DMS153 treated with DMSO at 0.1 percent for 48 hours (cell line): ENCODE measurements at regions not wholly inside any gene's neighbourhood (a gene's known extent, or its start where the extent isn't known, plus 50 kb on each side); places are given as distances from the start of the nearest gene placed in this dataset.
"Not testable (repeated sequence)": the region's sequence is repeated elsewhere in the genome, so short reads cannot be mapped to it uniquely, and the experiment has no call there.

Experiments used
- DNase-seq: peaks from one replicate; lab custom pipeline; 2025; ENCODE audit not compliant: unreplicated experiment; lab: John Stamatoyannopoulos, UW

GRCh38 chr4:187103351-187103750, 379.7 kb upstream of the FAT1 start:
- peak; percentile 90 for DNase-seq

DNA sequence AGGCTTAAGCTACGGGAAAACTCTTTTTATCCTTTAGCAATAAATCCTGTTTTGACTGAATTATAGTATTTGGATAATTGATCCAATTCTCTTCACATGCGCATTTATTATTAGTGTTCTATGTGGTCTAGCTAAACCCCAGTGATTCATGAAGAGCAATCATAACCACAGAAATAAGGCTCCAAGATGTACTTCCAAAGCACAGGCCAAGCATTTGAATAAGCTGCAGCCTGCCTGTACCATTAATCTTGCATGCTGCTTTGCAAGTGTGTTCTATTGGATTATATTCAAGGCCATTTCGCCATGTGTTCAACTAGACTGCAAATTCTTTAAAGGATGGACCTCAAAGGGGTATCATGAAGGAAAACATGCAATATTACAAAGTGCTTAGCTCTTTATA, 385.2 kb upstream of the FAT1 start:
- no peak for DNase-seq

- DNase-seq: no peak
Measured at GRCh38 chr4:187109636-187110035, 386.0 kb upstream of the FAT1 start.

GRCh38 chr4:187118166-187118565, 394.5 kb upstream of the FAT1 start:
- DNase-seq: no peak

DNA sequence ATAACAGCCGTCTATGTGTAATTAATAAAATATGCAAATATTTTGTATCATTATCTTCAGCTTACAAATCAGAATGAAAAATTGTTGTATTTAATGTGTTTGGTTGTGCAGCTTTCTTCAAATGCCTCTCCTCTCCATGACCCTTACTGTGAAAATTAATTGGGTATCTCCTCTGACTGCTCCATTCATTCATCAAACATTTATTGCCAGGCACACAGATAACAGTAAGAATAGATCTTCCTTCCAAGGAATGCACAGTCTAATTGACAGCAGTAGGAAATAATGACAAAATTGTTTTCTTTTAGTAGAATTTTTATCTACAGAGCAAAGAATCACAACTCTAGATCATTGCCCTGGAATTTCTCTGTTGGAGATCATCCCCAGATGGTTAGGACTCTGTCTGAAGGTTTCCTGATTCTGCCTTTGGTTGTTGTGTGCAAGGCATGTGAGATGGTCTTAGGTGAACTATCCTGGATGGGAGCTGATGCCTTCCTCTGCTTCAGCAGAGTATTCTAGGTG, 395.0 kb upstream of the FAT1 start:
- no peak for DNase-seq

- no peak for DNase-seq
Measured at GRCh38 chr4:187124331-187124730, 400.7 kb upstream of the FAT1 start.

DNA sequence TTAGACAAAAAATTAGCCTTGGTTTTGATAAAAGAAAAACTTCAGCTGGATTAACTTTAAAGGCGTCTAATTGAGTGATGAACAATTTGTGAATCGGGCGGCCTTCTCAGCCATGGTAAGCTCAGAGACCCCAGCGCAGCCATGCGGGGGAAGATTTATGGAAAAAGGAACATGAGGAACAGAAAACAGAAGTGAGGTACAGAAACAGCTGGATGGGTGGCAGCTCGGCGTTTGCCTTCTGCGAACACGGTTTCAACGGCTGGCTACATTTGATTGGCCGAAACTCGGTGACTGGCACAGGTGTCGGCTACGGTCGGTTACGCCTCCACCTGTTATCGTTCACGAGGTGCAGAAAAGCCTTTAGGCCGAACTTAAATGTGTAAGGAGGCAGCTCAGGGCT, 401.4 kb upstream of the FAT1 start:
- DNase-seq: no peak

- DNase-seq: no peak
Measured at GRCh38 chr4:187127456-187127855, 403.8 kb upstream of the FAT1 start.

GRCh38 chr4:187128222-187128621, 404.6 kb upstream of the FAT1 start:
- no peak for DNase-seq

DNA sequence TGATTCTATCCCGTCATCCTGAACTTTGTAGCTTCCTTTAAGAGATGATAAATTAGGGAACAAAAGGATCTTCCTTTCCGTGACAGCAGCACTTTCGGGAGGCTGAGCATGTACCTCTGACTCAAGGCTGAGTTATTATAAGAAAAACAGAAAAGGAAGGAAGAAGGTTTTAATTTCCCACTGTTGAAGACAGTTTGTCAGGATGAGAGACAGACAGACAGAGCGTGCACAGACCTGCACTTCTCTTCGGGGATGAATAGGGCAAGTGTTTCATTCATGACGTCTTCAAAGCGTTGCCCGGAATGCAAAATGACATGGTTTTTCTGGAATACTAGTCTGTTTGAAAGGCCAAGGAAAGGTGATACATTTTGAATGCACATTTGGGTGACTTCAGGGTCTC, 405.3 kb upstream of the FAT1 start:
- no peak for DNase-seq

DNA sequence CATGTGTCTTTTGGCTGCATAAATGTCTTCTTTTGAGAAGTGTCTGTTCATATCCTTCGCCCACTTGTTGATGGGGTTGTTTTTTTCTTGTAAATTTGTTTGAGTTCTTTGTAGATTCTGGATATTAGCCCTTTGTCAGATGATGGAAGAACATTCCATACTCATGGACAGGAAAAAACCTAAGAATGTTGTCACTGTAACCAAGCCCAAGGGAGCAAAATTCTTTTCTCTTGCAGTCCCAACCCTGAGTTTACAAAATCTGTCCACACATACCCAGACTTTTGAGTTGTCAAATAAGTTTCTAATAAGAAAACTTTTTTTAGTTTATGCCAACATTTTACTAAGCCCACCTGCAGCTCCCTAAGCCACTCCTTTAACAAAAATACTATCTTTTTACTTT, 408.2 kb upstream of the FAT1 start:
- DNase-seq: not testable (repeated sequence)

DNA sequence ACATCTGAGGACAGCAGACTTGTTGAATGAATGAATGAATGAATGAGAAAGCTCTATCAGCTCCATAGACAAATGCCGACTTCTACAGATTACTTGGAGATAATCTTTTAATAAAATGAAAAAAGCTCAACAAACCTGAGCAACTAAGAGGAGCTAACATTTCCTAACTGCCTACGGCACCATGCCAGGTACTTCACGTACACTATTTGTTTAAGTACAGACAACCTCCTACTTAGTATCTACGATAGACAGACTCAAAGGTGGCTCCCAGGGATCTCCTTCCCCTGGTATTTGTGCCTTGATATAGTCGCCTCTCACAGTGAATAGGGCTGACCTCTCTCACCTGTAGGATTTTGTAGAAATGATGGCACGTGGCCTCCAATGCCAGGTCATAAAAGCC, 412.2 kb upstream of the FAT1 start:
- no peak for DNase-seq

- no peak for DNase-seq
Measured at GRCh38 chr4:187139141-187139540, 415.5 kb upstream of the FAT1 start.

DNA sequence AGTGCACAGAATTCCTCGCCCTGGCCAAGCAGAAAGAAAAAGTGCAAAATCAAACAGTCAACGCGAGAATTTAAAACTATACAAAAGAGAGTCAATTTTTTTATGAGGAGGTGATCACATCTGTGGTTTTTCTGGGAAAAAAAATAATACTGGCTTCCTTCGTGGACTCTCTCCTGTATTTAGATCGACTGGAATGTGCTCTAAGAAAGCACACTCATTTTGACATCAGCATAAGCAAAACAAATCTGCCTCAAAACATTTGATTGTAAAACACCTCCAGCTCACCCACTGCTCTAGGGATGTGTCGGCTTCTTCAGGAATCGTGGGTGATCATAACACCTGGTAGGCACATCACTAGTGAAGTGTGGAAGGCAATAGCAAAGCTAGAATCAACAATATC, 417.4 kb upstream of the FAT1 start:
- DNase-seq: no peak

DNA sequence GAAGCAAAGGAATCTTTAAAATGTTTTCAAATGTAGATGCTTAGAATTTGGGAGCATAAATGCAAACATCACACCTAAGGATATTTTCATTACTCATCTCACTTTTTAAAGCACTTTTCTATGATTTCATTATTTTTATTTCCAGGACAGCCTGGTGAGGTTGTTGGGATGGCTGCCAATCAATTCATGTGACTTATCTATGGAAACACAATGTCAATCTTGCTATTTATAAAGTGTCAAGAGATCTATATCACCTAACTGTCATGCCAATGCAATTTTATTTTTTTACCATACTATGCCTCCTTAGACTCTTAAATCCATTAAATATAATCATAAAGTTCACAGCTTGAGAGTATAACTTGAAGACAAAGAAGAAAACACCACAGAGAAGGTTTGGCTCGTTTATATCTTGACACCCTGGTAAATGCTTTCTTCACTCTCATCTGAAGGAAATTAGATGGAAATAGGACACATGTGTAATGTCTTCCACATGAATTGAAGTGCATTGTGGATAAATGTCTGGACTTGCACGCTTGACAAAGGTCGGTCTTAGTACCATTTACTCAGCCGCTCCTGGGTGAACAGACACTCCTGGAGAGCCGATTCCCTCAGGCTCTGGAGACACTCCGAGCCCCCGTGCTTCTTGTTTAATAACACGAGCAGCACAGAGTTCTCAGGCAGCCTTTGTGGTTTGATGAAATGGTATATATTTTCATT, 425.7 kb upstream of the FAT1 start:
- DNase-seq: no peak

DNA sequence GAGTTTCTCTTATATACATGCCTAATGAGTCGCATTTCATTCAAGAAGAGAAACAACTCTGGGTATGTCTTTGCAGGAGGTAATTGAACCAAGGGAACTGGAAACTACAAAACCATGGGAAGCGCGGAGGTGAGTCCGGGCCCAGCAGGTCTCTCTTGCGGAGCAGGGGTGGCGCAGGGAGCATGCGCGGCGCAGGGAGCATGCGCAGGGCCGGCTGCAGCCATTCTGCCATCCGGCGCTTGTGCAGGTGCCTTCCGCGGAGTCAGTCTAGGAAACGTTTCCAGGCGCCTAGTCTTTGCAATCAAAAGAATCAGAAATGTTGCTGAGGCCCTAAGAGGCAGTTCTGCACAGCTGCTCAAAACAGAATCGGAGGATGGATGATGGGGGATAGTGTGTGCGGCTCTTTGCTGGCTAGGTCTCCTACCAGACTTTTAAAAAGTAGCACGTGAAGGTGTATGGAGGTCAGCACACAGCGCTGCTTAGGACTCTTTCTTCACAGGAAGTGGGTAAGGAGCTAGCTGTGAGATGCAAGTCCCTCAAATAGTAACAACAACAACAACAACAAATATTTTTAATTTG, 433.8 kb upstream of the FAT1 start:
- no peak for DNase-seq

DNA sequence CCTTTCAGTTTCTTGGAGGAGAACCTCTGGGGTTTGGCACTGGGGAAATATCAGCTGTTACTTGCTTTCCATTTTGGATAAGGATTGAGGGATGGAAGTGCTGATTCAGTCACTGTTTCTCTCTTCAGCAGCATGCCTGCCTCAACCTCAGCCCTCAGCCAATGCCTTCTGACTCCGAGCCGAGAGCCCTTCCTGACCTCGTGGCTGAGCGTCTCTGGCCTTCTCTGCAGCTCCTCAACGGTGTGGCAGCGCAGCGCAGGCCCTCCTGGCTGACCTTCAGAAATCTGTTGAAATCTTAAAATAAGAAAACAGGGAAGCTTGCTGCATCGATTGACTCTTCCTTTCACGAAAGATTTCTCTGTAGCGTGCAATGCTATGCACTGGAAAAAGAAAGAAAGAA, 434.3 kb upstream of the FAT1 start:
- DNase-seq: no peak

DNA sequence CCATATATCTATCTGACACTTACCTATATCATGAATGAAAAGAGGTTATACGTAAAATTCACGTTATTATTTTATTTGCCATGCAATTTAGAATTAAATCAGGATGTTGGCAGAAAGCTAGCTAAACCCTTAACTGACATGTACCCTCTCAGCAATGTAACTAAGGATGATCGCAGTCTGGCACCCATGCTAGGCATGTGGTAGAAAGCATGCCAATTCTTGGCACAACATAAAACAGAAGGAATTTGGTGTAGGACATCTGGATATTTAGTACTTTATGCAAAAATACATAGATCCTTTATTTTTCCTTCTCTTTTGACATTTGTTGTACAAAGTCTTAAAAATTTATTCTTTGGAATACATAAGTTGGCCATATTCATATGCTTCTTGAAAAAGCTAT, 436.8 kb upstream of the FAT1 start:
- DNase-seq: no peak

GRCh38 chr4:187166886-187167512, 443.3 kb upstream of the FAT1 start:
- DNase-seq: no peak

DNA sequence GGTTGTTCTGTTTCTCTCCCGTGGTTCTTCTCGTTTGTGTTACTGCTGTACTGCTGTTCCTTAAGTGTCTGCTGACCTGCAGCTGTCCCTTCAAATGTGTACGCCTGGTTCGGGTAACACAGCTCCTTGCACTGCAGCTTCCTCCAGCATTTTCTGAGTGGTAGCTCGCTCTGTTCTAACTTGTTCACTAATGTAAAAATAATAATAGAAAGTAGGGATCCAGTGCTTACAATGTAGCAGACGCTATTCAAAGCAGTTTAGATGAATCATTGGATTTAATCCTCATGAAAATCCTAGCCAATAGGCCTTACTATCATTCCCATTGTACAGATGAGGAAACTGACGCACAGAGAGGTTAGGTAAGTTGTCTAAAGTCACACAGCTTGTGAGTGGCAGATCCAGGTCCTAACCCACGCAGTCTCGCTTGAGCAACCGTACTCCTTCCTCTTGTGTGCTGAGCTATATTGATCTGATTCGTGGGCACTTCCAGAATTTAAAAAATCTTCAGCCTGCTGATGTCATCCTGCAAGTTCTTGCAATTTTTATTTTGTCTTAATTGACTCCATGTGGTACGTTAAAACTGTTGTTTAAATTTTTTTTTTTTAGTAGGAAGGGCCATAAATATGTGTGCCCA, 448.2 kb upstream of the FAT1 start:
- DNase-seq: no peak

DNA sequence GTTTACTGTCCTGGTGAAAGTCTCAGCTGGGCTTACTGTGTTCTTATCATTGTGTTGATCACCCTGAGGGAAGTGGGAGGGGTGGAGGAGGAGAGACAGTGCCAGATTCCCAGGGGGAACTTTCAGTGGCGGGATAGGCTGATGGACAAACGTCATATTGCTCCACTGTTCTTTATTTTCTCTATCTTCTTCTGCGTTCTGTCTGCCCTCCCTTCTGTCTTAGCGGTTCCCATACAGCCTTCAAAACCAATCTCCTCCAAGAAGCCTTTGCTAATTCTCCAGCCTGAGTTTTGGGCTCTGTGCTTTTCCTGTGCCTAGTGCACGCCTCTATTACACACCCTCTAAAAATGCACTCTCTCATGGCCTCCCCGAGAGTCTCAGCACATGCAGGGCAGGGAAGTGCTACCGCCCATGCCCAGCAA, 448.7 kb upstream of the FAT1 start:
- no peak for DNase-seq

DNA sequence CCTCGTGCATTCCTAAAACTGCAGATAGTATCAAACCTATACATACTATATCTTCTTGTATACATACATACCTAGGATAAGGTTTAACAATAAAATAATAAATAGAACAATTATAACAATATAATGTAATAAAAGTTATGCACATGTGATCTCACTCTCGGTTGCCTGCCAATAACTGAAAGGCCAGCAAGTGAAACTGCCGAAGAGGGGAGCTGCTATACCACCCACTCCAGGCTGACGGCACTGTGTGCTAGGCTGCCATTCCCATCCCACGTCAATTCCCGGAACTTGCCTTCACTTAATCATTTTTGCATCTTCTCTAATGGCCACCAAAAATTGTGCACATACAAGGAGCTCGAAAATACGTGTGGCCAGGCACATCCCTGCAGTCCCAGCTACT, 451.1 kb upstream of the FAT1 start:
- DNase-seq: no peak
